GM18909 (cell line): ENCODE measurements at regions not wholly inside any gene's neighbourhood (a gene's known extent, or its start where the extent isn't known, plus 50 kb on each side); places are given as distances from the start of the nearest gene placed in this dataset.
"Not testable (repeated sequence)": the region's sequence is repeated elsewhere in the genome, so short reads cannot be mapped to it uniquely, and the experiment has no call there.

Experiments used
- ATAC-seq: cut with Tn5 transposase; IDR thresholded peaks from one replicate; pipeline ENCODE4 v1.9.1; 2021; ENCODE audit warnings: mild to moderate bottlenecking; ENCODE audit not compliant: unreplicated experiment, poor library complexity

- no peak for ATAC-seq
Observed at GRCh38 chr9:11107196-11107595, 494.4 kb upstream of the PTPRD start.

- no peak for ATAC-seq
Observed at GRCh38 chr9:11128156-11128555, 515.4 kb upstream of the PTPRD start.

DNA sequence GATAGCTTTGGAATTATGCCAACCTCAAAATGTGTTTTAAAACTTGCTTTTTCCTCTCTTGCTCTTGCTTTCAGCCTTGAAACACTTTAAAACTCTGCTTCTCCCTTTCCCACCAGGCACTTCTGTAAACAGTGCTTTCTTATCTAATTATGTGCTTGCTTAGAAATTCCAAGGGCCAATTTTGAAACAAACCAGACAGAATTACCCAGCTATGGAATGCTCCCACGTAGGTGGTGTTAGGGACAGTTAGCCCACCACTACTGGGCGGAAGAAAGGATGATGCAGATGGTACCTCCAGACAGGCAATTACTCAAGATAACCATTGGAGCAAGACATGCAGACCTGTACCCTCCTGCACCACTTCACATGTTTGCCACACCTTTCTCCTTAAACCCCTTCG lies 523.0 kb upstream of the PTPRD start:
- no peak for ATAC-seq

GRCh38 chr9:11141357-11141756 lies 528.6 kb upstream of the PTPRD start:
- no peak for ATAC-seq

DNA sequence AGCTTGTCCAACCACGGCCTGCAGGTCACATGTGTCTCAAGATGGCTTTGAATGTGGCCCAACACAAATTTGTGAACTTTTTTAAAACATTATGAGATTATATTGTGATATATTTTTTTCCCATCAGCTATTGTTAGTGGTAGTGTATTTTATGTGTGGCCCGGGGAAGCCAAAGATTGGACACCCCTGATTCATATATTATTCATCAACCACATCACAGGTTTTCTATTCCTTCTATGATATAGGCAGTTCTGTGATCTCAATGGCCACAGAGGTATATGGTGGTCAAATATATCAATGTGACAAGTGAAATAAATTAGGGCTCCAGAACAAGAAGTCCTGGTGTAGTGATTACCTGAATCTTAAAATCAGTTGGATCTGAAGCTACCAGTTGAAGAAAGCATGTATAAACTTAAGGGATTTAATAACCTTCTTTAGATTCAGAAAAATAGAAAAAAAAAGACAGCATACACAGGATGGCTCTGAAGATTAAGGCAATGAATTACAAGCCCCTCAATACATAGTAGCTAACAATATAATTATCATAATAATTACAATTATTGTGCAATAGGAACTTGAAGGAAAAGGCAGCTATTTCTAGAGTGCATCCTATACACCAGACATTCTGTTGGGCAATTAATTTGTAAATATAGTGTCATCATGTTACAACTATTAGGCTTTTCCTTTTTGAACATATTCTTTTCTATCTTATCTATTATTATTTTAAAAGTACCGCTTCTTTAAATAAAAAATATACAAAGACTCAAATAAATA lies 530.4 kb upstream of the PTPRD start:
- ATAC-seq, result no peak

GRCh38 chr9:11144746-11145145 lies 531.9 kb upstream of the PTPRD start:
- ATAC-seq, result no peak

GRCh38 chr9:11148189-11148588 lies 535.4 kb upstream of the PTPRD start:
- no peak for ATAC-seq

GRCh38 chr9:11149065-11149464 lies 536.3 kb upstream of the PTPRD start:
- no peak for ATAC-seq

DNA sequence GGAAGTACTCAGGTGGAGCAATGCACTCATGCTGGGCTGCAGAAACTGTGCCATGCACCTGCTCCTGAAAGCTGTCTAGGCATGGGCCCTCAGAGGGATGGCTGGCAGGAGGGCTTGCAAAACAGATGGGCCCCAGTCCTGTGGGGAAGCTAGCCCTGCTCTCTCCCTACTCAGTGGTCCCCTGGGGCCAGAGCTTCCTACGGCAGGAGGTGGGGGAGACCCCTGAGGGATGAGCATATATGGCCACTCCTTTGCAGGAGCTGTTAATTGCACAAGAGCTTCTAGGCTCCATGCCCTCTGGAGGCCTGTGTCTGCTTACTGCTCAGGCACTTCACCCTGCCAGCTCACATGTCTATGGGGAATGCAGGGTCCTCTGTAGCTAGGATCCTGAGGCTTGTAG lies 545.3 kb upstream of the PTPRD start:
- no peak for ATAC-seq

GRCh38 chr9:11158676-11159075 lies 545.9 kb upstream of the PTPRD start:
- no peak for ATAC-seq

DNA sequence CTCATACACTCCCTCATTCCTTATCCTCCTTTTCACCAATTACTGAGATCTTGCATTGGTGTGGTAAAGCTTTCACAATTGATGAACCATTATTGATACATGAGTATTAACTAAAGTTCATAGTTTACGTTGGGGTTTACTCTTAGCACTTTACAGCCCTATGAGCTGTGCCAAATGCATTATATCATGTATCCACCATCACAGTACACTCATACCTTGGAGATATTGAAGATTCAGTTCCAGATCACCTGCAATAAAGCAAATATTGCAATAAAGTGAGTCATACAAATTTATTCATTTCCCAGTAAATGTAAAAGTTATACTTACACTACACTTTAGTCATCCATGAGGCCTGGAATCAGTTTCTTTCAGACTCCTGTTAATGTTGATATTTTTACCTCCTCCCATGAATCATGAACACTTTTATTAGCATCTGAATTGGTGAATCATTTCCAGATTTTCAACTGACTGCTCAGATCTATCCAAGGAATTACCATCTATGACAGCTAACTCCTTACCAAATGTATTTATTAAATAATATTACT lies 546.6 kb upstream of the PTPRD start:
- ATAC-seq, result no peak

- no peak for ATAC-seq
Observed at GRCh38 chr9:11163843-11164242, 551.0 kb upstream of the PTPRD start.

- no peak for ATAC-seq
Observed at GRCh38 chr9:11182001-11182400, 569.2 kb upstream of the PTPRD start.

DNA sequence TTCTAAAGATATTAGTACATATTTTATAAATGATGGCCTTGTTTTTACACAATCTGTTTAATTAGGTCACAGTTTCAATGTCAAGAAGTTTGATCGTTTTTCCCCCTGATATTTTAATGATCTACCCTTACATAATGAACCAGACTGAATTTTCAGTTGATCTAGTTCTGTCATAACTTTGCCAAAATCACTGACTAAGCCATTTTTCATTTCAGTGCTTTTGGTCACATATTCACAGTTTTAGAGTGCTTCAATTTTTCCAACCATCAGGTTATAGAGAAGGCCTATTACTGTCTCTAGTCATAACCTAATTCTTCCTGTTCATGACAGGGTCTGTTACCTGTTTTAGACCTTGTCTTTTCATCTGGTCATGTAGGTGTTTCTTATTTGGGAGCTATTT lies 577.9 kb upstream of the PTPRD start:
- no peak for ATAC-seq

GRCh38 chr9:11192993-11193392 lies 580.2 kb upstream of the PTPRD start:
- no peak for ATAC-seq

- ATAC-seq, result no peak
Observed at GRCh38 chr9:11194246-11194645, 581.4 kb upstream of the PTPRD start.

- ATAC-seq, result not testable (repeated sequence)
Observed at GRCh38 chr9:11196840-11197365, 584.1 kb upstream of the PTPRD start.

DNA sequence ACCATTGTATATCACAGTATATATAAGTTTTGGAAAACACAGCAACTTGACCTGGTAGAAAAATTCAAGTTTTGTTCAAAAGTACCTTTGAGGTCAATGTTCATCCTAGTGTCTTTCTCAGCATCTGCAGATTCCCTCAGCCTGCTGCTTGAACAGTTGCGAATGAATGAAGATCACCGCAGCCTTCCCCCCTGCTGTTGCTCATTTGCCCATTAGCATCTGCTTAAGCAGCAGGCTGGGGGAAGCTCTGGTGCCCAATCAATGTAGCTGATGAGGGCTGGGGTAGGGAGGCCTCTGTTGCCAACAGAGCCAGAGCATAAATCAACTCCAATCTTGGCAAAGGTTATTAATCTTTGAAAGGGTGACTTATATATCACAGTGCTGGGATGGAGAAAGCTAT lies 586.5 kb upstream of the PTPRD start:
- ATAC-seq, result no peak

GRCh38 chr9:11204521-11204920 lies 591.7 kb upstream of the PTPRD start:
- ATAC-seq, result no peak

DNA sequence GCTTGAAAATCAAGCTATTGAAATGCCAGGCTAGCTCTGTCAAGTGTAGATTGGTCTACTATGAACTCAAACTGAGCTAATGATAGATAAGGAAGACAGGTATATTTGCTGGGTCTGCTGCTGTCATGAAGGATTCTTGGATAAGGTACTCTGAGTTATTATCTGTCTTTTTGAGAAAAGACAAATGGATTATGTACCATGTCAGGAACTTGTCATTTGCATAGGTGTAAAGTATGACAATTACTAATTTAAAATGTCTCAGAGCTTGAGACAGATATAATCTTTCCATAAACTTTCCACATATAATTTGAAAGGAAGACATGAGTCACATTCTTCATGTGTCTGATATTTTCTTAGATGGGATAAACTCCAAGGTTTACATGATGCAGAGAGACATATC lies 594.1 kb upstream of the PTPRD start:
- ATAC-seq, result no peak

- ATAC-seq, result no peak
Observed at GRCh38 chr9:11233696-11234095, 620.9 kb upstream of the PTPRD start.

DNA sequence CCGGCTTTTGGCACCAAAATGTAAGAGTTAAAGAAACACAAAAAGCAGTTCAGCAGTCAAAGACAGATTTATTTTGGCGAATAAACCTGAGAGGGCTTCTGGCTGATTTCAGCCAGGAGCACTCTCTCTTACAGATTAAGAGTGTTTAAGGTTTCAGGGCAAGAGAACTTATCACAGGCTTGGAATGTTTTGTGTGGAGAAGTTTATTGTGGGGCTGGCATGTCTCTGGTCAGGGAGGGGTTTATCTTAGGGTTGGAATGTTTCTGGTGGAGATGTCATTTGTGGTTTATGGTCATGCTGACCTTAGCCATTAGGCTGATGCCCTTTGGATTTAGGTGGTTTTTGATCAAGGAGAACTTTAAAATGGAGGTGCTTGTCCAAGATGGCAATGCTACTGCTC lies 622.3 kb upstream of the PTPRD start:
- no peak for ATAC-seq
